Retinal pigment epithelial cell (primary cell): ENCODE measurements at regions not wholly inside any gene's neighbourhood (a gene's known extent, or its start where the extent isn't known, plus 50 kb on each side); places are given as distances from the start of the nearest gene placed in this dataset.
"Not testable (repeated sequence)": the region's sequence is repeated elsewhere in the genome, so short reads cannot be mapped to it uniquely, and the experiment has no call there.

Experiments used
- DNase-seq: peaks from one replicate; pipeline ENCODE4 v3.0.0-alpha.2; 2010; ENCODE audit warnings: low read depth
- H3K4me3 ChIP-seq: 2 replicates; pipeline ENCODE4 v1.5.1; 2011; ENCODE audit warnings: mild to moderate bottlenecking, low read length, control low read depth, moderate library complexity
- TF ChIP-seq, protein P1 (sequence below): conservative IDR thresholded peaks from 2 replicates; pipeline ENCODE4 v1.5.1; 2011; ENCODE audit warnings: low read depth, low read length, control low read depth, inconsistent platforms

DNA sequence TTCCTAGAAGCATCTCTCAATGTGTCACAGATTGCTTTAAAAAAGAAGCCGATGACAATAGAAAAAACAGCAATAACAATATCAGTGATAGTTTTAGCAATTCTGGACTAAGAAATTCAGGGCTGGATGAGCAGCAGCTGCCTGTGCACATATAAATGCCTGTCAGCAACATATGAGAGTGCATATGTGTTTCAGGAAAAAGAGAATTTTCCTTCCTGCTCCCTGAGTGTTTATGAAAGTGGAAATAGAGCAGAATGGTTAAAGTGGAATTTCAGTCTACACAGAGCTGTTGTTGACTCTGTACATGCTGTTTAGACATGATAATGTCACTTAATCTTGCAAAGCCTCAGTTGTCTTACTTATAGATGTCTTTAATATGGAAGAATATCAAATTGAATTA lies 164.4 kb upstream of the PCDH7 start:
- TF ChIP-seq, protein P1, sequence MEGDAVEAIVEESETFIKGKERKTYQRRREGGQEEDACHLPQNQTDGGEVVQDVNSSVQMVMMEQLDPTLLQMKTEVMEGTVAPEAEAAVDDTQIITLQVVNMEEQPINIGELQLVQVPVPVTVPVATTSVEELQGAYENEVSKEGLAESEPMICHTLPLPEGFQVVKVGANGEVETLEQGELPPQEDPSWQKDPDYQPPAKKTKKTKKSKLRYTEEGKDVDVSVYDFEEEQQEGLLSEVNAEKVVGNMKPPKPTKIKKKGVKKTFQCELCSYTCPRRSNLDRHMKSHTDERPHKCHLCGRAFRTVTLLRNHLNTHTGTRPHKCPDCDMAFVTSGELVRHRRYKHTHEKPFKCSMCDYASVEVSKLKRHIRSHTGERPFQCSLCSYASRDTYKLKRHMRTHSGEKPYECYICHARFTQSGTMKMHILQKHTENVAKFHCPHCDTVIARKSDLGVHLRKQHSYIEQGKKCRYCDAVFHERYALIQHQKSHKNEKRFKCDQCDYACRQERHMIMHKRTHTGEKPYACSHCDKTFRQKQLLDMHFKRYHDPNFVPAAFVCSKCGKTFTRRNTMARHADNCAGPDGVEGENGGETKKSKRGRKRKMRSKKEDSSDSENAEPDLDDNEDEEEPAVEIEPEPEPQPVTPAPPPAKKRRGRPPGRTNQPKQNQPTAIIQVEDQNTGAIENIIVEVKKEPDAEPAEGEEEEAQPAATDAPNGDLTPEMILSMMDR, result no peak
- no peak overlapping the region for H3K4me3 ChIP-seq
- DNase-seq, result no peak

DNA sequence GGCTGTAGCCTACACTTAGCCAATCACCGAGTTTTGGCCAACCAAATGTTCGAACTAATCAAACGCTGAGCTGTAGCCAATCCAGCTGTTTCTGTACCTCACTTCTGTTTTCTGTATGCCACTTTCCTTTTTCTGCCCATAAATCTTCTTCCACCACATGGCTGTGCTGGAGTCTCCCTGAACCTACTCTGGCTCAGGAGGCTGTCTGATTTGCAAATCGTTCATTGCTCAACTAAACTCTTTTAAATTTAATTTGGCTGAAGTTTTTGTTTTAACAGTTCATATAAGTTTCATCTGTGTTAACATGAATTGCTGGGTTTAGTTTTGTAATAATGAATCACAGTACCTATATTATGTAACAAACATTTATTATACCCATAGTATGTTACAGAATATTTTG lies 160.7 kb upstream of the PCDH7 start:
- TF ChIP-seq, protein P1, result no peak
- DNase-seq, result no peak
- H3K4me3 ChIP-seq, result no peak overlapping the region

DNA sequence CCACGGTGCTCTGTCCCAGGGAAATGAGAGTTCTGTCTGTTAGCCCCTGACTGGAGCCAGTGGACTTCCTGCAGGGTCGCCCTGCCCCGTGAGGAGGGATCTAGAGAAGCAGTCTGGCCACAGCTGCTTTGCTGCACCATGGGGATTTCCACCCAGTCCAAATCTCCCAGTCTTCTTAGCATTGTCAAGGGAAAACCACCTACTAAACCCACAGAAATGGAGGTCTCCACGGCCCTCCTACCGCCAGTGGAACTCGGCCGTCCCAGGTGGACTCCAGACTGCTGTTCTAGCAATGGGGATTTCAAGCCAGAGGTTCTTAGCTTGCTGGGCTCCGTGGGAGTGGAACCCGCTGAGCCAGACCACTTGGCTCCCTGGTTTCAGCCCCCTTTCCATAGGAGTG lies 133.3 kb upstream of the PCDH7 start:
- TF ChIP-seq, protein P1, result no peak
- DNase-seq, result no peak

DNA sequence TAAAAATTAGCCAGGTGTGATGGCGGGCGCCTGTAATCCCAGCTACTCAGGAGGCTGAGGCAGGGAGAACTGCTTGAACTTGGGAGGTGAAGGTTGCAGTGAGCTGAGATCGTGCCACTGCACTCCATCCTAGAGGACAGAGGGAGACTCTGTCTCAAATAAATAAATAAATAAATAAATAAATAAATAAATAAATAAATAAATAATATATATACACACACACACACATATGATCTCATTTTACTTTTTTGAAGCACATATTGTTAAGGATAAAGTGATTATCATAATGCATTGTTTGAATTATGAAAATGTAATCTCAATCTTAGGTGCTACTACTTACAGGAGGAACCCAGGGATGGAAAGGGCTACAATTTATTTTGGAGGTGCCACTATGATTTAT lies 130.5 kb upstream of the PCDH7 start:
- not testable (repeated sequence) for DNase-seq, H3K4me3 ChIP-seq

More for the DNA sequence above, 133.3 kb upstream of the PCDH7 start:
- no peak overlapping the region for H3K4me3 ChIP-seq

DNA sequence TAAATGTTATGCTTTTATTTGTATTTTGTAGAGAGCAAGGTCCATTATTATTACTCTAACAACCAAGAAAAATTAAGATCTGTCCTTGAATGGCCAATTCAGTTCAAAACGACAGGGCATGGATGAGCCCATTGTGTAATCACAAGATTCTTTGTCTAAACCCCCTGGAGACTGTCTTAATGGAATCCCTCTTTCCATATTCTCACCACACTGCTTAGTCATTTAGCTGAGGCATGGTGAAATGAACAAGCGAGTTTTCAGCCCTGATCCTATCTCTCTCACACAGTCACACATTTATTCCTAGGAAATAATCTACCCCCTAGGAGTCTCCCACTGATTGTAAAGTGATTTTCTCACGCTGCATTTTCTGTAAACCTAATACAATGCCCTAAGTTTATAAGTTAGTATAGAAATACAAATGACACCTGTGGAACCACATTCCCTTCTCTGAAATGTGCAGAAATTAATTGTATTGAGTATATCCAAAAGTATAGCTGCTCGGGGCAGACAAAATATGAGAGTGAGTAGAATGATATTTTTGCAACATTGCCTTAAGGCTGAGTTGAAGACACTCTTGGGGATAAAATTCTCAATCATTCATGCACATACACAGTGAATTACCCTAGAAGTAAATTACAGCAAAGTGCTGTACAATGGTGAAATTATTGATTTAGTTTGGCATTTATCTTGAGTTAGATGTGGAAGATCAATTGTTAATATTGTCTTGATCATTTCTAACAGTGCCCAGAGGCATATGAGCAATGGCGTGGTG lies 119.7 kb upstream of the PCDH7 start:
- TF ChIP-seq, protein P1, result no peak
- no peak for DNase-seq
- H3K4me3 ChIP-seq, result no peak overlapping the region

DNA sequence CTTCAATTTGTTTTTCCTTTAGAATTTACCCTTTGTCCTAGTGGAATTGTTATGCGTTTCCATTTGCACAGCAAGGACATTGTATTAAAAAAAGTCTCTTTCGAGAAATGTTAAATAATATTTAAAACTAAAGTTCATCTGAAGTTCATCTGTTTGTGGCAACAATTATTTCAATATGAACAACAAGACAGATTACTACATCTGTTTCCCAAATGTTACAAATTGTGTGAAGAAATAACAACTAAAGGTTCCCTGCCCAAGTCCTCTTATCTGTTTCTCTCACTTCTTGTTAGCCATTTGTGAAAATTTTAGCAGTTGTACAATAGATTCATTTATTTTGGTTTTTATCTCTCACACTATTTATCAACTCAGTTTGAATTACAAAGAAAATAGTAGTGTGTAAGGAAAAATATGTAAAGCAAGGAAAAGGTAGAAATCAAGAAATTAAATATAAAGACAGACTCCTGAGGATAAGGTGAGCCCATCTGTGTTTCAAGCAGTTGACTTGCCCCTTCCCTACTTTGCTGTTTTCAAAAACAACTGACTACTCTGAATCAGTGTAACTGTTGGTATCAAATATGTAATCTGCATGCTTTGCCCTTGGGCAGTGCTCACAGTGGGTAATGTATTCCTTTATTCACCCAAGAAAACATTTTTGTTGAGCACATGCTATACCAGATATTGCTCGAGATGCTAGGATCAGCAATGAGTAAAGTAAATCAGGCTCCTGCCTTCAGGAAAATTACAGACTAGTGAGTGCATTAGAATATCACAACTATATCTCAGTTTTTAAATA lies 118.9 kb upstream of the PCDH7 start:
- no peak for DNase-seq
- TF ChIP-seq, protein P1, result no peak
- H3K4me3 ChIP-seq, result no peak overlapping the region

DNA sequence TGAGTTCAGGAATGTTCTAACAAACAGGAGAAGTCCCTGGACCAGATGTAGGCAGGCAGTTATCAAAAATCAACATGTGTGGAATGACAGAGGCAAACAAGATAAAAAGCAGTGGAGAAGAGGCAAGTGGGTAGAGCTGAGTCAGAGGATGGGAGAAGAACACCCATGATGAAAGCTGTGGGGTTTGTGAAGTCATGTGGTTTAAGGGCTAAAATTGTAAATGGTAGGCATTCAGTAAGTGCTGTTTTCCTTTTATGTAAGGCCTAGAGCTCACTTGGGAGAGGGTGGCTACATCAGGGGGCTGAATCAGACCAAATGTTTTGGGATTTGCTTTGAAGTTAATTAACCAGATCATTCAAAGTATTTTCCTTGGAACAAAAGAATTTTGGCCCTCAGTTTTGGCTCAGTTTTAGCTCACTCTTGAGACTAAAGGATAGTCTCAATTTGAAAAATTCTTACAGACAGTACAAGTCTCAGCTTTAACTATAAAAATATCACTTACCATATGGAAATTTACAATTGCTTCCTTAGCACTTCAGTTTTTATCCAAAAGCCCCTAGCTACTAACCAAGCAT lies 114.5 kb upstream of the PCDH7 start:
- DNase-seq, result no peak
- H3K4me3 ChIP-seq, result no peak overlapping the region
- TF ChIP-seq, protein P1, result no peak
